Astrocyte of the hippocampus (primary cell): ENCODE measurements at regions not wholly inside any gene's neighbourhood (a gene's known extent, or its start where the extent isn't known, plus 50 kb on each side); places are given as distances from the start of the nearest gene placed in this dataset.

Experiments
- DNase-seq: peaks from one replicate; pipeline ENCODE4 v3.0.0; 2011; ENCODE audit warnings: low read depth, low spot score

- DNase-seq, result no peak
These were observed 96.8 kb downstream of the SNRPN start for GRCh38 chr15:25051399-25052154.

DNA sequence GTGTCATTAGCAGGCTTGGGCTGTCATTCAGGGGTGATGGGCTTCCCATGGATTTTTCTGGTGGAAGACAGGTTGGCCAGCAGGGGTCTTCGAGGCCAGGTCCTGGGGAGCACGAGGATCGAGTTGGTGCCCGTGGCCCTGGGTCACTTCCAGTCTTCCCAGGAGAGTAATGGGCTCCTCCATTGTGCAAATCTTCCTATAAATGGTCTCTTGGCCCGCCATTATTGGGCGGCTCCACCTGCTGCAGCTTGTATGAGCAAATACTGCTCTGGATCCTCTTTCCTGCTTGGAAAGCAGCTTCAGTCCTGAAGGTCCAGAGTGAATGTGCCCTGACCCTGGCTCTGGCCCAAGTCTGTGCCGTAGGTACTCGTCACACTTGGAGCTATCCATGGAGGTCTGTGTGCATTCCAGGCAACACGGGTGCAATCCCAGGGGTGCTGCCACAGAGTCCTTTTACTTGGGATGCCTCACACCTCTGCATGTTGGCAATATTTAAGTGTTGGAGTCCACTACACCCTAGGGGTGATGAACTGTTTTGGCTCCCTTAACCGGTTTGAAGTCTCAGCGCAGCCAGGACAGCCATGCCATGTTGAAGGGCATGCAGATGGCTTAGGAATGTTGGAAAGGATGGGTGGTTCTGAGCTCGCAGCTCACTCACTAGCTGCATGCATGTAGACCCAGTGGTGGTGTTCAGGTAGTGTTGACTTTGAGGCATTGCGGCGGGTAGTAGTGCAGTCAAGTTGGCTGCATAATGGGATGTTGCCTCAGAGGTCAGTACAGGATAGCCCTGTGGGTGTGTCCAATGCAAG, 97.6 kb downstream of the SNRPN start:
- DNase-seq, result no peak

DNA sequence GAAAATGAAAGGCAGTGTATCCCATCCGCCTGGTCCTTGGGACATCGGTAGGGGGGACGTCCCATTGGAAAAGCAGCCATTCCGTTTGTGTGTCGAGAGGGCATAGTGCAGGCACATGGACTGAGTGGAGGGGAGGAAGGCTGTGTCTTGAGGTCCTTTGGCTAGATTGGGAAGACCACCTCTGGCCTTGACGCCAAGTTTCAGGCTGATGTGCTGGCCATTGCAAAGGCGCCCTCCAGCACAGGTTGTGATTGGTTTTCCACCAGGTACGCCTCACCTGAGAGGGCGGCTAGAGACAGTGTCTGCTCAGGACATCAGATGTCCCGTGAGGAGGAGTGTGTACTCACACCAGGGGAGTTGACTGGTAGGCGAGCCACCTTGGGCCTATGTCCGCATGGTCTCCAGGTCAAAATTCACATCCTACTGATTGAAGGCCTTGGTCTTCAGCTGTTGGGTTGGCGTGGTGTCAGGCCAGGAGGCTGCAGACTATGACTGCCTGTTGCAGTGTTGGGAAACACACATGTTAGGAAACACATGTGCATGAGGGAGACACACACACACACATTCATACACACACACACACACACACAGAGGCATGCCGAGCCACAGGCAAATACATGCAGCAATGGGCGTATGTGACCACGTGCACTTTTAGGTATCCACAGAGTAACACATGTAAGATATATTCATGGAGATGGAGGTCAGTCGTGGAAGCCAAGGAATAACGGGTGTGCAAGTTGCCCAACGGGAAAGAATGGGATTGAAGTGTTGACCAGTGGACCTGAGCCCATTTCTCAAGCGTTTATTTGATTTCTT, 98.4 kb downstream of the SNRPN start:
- no peak for DNase-seq

GRCh38 chr15:25054329-25054728, 99.5 kb downstream of the SNRPN start:
- DNase-seq, result no peak

DNA sequence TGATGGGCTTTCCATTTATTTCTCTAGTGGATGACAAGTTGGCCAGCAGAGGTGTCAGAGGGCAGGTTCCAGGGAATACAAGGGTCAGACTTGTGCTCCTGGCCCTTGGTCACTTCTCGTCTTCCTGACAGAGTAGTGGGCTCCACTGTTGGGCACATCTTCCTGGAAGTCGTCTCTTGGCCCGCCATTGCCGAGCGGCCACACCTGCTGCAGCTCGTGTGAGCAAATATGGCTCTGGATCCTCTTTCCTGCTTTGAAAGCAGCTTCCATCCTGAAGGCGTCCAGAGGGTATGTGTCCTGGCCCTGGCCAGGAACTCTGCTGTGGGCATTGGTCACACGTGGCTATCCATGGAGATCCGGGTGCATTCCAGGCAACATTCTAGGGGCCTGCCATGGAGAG, 100.2 kb downstream of the SNRPN start:
- DNase-seq, result no peak

GRCh38 chr15:25055356-25056068, 100.7 kb downstream of the SNRPN start:
- no peak for DNase-seq

DNA sequence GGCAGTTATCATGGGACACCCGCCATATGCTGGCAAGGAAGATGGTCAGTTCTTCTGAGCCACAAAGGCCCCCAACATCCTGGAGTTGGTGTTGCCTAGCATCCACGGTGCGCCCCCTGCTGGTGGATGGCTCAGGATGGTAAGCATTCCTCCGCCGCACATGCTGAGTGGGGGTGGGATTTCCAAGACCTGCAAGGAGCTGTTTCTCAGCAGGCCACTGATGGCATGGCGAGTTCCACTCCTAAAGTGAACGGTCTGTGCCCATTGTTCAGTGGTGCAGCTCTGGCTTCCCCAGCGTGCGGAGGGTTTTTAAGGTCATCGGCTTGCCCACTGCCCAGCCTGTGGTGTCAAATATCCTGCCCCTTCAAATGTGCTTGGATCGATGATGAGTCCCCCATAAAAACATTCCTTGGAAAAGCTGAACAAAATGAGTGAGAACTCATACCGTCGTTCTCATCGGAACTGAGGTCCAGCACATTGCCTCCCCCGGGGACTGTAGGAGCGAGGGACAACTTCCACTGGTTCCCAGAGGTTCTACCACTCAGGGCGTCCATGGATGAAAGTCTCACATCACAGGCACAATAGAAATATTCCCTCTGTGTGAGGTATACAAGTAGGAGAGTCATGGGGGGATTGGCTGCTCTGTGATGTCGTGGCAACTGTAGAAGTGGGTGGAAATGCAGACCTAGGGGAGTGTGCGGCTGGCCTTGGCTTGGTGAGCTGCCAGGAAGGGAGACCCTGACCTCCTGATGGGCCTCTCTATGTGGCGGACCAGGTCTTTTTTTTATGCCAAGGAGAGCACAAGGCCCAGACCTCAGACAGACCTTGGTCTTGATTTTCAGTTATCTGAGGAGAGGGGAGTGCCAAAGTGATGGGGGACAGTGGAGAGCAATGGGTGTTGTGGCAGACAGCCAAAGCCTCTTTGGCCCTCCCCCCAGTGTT, 102.0 kb downstream of the SNRPN start:
- DNase-seq, result no peak

- DNase-seq, result no peak
These were observed 102.8 kb downstream of the SNRPN start for GRCh38 chr15:25057574-25057973.

DNA sequence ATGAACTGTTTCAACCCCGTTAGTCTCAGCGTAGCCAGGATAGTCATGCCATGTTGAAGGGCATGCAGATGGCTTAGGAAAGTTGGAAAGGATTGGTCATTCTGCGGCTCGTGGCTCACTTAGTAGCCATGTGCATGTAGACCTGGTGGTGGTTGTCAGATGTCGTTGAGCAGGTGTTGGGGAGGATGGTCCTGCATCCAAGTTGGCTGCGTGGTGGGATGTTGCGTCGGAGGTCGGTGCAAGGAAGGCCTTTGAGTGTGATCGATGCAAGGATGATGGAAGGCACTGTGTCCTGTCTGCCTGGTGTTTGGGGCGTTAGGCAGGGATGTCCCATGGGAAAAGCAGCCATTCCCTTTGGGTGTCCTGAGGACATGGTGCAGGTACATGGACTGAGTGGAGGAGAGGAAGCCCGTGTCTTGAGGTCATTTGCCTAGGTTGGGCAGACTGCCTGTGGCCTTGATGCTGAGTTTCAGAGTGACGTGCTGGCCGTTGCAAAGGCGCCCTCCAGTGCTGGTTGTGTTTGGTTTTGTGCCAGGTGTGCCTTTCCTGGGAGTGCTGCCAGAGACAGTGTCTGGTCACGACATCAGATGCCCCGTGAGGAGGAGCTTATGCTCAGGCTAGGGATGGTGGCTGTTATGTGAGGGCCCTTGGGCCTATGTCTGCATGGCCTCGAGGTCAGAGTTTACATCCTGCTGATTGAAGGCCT, 103.4 kb downstream of the SNRPN start:
- DNase-seq, result no peak

- no peak for DNase-seq
These were observed 105.1 kb downstream of the SNRPN start for GRCh38 chr15:25059698-25060471.

DNA sequence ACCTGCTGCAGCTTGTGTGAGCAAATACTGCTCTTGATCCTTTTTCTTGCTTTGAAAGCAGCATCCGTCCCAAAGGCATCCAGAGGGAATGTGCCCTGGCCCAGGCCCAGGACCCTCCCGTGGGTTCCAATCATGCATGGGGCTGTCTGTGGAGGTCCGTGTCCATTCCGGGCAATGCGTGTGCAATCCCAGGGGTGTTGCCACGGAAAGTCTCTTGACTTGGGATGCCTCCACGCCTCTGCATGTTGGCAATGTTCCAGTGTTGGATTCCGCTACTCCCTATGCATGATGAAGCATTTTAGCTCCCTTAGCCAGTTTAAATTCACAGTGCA, 105.7 kb downstream of the SNRPN start:
- no peak for DNase-seq

GRCh38 chr15:25060996-25061620, 106.3 kb downstream of the SNRPN start:
- no peak for DNase-seq

- no peak for DNase-seq
These were observed 107.2 kb downstream of the SNRPN start for GRCh38 chr15:25061808-25062550.

GRCh38 chr15:25062551-25063430, 108.0 kb downstream of the SNRPN start:
- DNase-seq, result no peak

DNA sequence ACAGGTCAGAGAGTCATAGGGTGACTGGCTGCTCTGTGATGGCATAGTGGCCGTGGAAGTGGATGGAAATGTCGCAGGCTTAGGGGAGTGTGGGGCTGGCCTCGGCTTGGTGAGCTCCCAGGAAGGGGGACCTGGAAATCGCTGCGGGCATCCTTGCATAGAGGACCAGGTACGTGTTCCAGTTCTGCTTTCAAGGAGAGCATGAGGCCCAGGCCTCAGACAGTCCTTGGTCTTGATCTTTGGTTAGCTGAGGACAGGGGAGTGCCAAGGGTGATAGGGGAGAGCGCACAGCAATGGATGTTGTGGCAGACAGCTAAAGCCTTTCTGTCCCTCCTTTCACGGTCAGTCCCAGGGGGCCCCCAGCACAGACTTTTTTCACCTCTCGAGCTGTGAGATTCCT, 110.5 kb downstream of the SNRPN start:
- DNase-seq, result no peak

DNA sequence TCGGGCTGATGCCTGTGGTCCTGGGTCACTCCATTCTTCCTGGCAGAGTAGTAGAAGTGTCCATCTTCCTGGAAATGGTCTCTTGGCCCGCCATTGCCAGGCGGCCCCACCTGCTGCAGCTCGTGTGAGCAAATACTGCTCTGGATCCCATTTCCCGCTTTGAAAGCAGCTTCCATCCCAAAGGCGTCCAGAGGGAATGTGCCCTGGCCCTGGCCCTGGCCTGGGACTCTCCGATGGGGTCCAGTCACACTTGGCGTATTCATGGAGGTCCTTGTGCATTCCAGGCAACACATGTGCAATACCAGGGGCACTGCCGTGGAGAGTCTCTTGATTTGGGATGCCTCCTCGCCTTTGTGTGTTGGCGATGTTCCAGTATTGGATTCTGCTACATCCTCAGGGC, 111.1 kb downstream of the SNRPN start:
- DNase-seq, result no peak

DNA sequence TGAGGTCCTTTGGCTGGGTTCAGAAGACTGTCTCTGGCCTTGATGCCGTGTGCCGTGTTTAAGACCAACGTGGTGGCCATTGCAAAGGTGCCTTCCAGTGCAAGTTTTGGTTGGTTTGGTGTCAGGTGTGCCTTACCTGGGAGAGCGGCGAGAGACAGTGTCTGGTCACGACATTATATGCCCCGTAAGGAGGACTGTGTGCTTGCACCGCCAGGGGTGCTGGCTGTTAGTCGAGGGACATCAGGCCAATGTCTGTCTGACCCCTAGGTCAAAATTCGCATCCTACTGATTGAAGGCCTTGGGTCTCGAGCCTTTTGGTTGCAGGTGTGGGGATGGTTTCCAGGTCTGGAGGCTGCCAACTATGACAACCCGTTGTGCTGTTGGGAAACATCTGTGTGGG, 111.9 kb downstream of the SNRPN start:
- DNase-seq, result no peak
